A204.1 (cell line): ENCODE measurements at regions not wholly inside any gene's neighbourhood (a gene's known extent, or its start where the extent isn't known, plus 50 kb on each side); places are given as distances from the start of the nearest gene placed in this dataset.

Experiments used
- FAIRE-seq: peaks from 2 replicates; lab custom pipeline; 2012; peaks lifted over from hg19 to GRCh38; lab: Jason Lieb, UNC

DNA sequence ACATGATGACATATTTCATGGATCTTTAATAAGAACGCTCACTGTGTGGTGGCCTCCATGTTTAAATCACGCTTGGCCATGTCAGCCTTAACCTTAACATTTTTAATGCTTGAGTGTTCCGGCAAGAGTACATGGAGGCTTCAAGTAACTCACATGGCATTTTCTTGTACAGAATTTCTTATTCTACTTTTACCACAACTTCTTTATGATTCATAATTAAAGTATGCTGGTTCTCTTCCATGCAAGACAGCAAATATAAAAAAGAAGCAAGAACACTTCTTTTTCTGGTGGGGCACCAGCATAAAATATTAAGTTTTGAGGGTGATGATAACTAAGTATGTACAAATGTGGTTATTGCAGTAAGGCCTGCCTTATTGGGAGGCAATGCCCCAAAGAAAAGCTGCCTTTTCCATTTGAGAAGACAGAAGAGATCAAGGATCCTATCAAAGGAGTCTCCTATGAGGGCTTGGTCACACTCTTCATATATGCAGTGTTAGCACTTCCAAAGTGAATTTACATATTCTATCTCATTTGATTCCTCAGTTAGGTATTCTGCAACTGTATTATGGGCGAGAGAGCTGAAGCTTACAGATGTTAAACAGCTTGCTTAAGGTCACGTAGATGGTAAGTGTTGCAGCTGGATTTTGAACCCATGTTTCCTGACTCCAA, 382.7 kb upstream of the MEF2C start:
- FAIRE-seq, result no peak

DNA sequence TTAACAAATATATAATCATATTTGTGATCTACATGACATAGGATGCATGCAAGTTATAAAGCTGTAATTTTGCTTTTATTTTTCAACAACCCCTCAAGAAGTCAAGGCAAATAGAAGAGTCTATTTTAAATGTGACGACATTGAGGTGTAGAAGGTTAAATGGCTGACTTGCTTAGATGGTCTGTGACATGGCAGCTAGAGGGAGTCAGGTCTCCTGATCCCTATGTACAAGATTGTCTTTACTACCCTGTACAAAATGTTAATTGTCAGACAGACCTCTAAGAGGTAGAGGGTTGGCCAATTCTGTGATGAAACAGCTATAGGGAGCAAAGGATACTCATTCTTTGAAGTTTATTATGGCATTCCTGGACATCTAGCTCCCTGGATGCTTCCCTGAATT, 380.9 kb upstream of the MEF2C start:
- no peak for FAIRE-seq

DNA sequence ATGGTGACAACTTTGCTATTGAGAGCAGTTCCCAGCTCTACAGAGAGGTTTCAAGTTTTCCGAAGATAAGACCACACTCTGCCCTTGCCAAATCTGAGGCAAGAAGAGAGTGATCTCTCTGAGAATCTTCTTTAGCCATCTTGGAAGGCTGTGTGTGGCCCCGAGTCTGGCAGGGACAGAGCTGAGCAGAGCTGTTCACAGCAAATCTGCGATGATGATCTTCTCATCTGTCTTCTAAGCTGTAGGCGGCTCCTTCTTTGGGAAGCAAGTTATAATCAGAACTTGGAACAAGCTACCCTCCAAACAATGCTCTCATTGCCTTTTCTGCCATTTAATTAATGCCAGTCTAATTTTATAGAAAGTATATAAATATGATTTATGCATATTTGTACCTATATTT, 379.0 kb upstream of the MEF2C start:
- FAIRE-seq, result no peak

- no peak for FAIRE-seq
Measured at GRCh38 chr5:89260254-89260653, 377.3 kb upstream of the MEF2C start.

- FAIRE-seq, result no peak
Measured at GRCh38 chr5:89255845-89256463, 373.0 kb upstream of the MEF2C start.

- no peak for FAIRE-seq
Measured at GRCh38 chr5:89253666-89254352, 370.8 kb upstream of the MEF2C start.

GRCh38 chr5:89246864-89247263, 363.9 kb upstream of the MEF2C start:
- no peak for FAIRE-seq

- FAIRE-seq, result peak; percentile 19
Measured at GRCh38 chr5:89246252-89246651, 363.3 kb upstream of the MEF2C start.

DNA sequence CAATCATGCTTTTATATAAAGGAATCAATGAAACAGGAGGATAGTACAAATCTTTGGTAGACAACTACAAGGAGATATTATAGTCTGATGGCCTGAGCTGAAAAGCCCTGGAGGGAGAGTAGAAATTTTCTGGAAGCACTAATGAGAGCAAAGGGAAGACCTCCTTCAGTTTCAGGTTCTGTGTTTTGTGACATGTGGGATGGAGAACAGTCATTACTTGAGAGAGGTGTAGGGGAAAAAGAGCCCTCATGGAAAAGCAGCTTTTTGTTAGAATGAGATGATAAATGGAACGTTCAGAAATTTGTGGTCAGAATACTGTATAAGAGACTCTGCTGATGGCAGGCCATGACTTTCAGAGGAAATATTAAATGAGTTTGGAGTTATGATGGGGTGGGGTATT, 360.6 kb upstream of the MEF2C start:
- no peak for FAIRE-seq

DNA sequence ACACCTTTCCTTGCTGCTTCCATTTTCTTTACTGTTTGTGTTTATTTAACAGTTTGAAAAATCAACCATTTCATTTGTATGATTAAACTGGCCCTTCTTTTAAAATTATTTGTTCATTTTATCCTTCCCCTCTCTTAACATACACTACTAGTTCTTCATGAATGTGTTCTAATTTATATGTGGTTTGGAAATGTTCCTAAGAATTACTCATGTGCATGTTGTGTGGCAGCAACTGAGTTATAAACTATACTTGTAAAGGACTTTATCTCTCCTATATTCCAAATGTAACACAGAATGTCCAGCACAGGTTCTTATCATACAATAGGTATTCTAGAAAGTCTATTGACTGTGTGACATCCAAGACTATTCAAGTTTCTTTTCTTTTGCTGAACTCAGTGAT, 358.2 kb upstream of the MEF2C start:
- FAIRE-seq, result no peak

GRCh38 chr5:89236900-89237299, 353.9 kb upstream of the MEF2C start:
- FAIRE-seq, result no peak

- FAIRE-seq, result no peak
Measured at GRCh38 chr5:89233462-89233861, 350.5 kb upstream of the MEF2C start.

DNA sequence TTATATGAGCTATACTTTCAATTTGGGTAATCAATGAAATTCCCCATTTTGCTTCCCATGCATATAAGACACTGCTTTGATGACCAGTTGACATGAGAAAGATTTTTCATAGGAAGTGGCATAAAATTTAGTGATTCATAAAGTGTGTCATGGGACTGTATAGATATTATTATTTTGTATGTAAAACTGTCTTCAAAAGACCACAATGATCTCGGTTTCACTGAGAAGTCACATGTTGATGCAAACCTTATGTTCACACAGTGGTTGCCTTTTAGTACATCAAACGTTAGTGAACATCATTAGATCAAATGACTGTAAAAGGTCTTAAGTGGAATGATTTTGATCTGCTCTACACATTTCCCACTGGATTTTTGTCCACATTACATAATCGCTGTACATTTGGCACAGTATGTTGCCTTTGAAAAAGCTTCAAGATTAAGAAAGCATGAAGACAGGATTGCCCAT, 349.2 kb upstream of the MEF2C start:
- FAIRE-seq, result no peak

DNA sequence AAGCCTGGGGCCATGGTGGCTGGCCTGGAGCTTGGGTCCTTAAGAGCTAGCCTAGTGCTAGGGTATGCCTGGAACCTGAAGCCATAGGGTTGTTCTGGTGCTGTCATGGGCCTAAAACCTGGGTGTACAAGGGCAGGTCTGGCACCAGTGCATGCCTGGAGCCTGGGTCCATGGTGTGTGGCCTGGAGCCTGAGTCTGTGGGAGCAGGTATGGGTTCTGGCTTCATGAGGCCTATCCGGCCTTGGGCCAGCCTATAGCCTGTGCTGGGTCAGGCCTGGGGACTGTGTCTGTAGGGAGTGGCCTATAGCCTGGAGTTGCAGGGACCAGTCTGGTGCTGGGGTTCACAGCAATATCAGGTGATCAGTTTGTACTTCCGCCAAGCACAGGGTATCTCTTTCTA, 347.2 kb upstream of the MEF2C start:
- FAIRE-seq, result no peak

DNA sequence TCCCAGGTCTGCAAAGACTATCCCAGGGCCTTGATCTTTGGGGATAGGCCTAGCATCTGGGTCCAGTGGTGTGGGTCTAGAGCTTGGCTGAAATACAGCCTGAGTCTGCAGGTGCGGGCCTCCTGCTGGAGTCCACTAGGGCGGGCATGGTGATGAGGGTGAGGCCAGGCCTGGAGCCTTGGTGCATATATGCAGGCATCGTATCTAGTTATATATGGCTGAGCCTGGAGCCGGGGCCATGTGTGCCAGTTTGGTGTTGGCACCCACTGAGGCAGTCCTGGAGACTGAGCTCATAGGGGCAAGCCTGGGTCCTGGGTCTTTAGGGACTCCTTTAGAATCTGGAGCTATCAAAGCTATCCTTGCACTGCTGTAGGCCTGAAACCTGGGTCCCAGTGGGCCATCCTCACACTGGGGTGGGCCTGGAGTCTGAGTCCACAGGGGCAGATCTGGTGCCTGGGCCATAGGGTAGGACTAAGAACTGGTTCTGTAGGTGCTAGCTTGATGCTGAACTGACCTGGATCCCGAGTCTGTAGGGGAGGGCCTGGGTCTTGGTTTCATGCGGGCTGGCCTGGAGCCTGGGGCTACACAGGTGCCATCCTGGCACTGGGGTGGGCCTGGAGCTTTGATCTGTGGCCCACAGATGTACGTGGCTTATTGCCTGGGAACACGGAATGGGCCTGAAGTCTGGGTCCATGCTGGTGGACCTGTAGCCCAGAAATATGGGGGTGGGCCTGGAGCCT, 346.5 kb upstream of the MEF2C start:
- FAIRE-seq, result no peak

GRCh38 chr5:89228355-89228754, 345.4 kb upstream of the MEF2C start:
- no peak for FAIRE-seq

- no peak for FAIRE-seq
Measured at GRCh38 chr5:89218364-89218763, 335.4 kb upstream of the MEF2C start.

DNA sequence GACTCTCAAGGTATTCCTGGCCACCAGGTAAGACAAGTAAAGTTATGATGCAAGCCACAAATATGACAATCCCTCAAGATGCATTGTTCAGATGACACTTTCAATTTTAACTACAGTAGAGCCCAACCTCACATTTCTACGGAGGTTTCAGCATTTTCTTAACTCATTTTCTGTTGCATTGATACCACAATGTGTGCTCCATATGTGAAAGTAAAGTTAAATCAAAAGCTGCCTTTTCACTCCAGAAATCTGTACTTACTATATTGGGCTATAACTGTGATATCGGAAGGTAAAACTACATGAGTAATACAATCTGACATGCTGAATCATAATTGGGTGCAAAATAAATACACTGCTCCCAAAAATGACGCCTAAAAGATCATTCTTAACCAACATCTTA, 333.6 kb upstream of the MEF2C start:
- no peak for FAIRE-seq

DNA sequence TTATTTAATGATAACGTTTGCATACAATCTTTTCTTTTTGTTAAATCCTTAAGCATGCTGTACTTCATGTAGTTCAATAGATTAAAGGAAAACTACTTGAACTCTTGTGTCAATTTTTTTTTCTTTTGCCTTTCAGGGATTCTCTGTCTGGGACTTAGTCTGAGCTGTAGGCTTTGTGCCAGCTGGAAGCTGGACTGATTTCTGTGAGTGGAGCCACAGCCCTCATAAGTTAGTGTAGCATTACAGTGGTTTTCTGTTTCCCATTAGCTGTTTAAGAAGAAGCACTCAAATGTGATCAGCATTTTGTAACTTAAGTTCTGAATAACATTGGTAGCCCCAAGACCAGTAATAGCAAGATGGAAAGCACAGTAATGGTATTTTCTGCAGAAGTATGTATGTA, 330.6 kb upstream of the MEF2C start:
- no peak for FAIRE-seq

DNA sequence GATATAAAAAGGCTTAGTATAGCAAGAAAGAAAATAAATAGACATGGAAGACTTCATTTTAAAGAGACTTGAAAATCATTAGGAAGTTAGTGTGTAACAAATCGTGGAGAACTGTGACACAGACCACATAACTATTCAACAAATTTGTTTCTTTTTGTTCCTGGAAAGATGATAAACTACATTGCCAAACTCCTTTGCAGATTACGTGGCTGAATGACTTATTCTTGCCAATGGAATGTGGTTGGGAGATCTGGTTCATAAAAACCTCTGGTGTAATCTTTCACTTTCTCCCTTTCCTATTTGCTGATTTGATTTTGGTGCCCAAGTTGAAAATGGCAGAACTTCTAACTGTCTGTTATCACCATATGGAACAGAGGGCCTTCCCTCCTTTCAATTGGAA, 328.9 kb upstream of the MEF2C start:
- FAIRE-seq, result no peak

DNA sequence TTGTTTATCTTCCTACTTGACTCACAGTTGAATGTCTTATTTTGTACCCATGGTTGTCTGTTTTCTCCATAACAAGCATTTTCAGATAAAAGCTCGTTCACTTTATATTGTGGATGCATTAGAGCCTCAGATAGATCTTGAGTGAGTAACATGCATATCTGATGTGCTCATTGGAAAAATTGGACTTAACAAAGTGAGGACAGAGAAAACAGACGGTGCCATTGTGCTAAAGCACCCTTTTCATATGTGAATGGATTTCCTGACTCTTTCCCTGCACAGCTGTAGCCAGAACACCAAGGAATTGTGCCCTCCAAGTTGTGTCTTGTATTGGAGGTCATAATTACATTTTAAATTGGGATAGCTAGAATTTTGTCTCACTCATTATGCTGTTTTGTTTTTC, 325.8 kb upstream of the MEF2C start:
- no peak for FAIRE-seq

DNA sequence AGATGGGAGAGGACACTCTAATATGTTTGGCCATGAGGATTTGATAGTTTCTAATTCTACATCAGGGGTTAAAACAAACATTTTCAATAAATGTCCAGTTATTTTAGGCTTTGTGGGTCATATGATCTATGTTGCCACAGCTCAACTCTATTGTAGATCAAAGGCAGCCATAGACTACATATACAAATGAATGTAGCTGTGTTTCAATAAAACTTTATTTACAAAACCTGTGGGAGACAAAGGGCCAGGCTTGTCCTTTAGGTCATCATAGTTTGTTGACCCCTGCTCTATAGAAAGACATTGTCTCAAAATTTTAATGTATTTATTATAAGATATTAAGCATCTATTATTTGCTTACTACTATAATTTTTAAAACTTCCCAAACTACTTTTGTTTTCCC, 325.4 kb upstream of the MEF2C start:
- no peak for FAIRE-seq

DNA sequence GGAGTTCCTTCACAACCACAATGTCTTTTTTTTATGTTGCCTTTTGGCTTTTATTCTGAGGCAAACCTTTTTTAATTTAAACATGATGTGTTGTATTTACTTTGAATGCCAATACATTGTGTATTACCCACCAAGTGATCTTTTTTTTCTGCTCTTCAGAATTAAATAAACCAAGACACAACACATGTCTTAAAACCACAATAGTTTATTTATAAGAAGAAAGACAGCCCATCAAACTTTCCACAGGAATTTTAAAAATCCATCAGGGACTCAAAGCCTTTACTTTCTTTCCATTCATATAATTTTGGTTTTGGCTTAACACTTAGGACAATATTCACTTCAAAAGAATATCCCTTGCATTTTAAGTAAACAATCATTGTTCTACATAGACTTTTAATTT, 321.8 kb upstream of the MEF2C start:
- FAIRE-seq, result no peak
